Caco-2 (cell line): ENCODE measurements at regions not wholly inside any gene's neighbourhood (a gene's known extent, or its start where the extent isn't known, plus 50 kb on each side); places are given as distances from the start of the nearest gene placed in this dataset.

Source experiments
- BruUV-seq: library from RNA; stranded (reverse); fragments of 400-500 nt; replicated peaks from 2 replicates; lab custom pipeline; 2021; lab: Mats Ljungman, UMichigan
- CTCF ChIA-PET: fragments of 300-600 bp; sonication (Branson Sonifier 250); formaldehyde crosslinking; loops from one replicate; lab custom pipeline; 2022; ENCODE audit warnings: antibody characterized with exemption; lab: Charles Lee
- POLR2A ChIA-PET: fragments of 300-600 bp; sonication (Branson Sonifier 250); formaldehyde crosslinking; loops from one replicate; lab custom pipeline; 2022; ENCODE audit warnings: antibody characterized with exemption; lab: Charles Lee
- DNase-seq, 2 experiments: peaks; one replicate each; pipeline versions ENCODE4 v3.0.0 to v3.0.0-alpha.2; 2020 to 2022
- H3K27me3 ChIP-seq: replicated peaks from 2 replicates; pipeline ENCODE4 v1.6.0; 2011; ENCODE audit warnings: low read length; ENCODE audit not compliant: control insufficient read depth, insufficient read depth
- H3K36me3 ChIP-seq: 2 replicates; pipeline ENCODE4 v1.5.1; 2011; ENCODE audit warnings: low read length; ENCODE audit not compliant: control insufficient read depth, insufficient read depth
- H3K4me1 ChIP-seq: fragments of 250-450 bp; sonication (Bioruptor Pico); 2 replicates; pipeline ENCODE4 v1.5.1; 2020; ENCODE audit warnings: mild to moderate bottlenecking
- H3K4me3 ChIP-seq: 2 replicates; pipeline ENCODE4 v1.5.1; 2011; ENCODE audit warnings: low read depth, mild to moderate bottlenecking, control low read depth, low read length
- H3K9me3 ChIP-seq: fragments of 250-450 bp; sonication (Bioruptor Pico); 2 replicates; pipeline ENCODE4 v1.5.1; 2020; ENCODE audit warnings: mild to moderate bottlenecking, moderate library complexity
- H3K27ac Mint-ChIP-seq: one replicate; pipeline ENCODE4 v1.8.0; 2022; ENCODE audit warnings: mixed read lengths; ENCODE audit not compliant: unreplicated experiment
- H3K27me3 Mint-ChIP-seq: one replicate; pipeline ENCODE4 v1.8.0; 2022; ENCODE audit warnings: mixed read lengths; ENCODE audit not compliant: insufficient read depth, unreplicated experiment
- H3K36me3 Mint-ChIP-seq: one replicate; pipeline ENCODE4 v1.8.0; 2022; ENCODE audit warnings: mild to moderate bottlenecking, mixed read lengths; ENCODE audit not compliant: insufficient read depth, unreplicated experiment
- H3K4me1 Mint-ChIP-seq: one replicate; pipeline ENCODE4 v1.8.0; 2022; ENCODE audit warnings: low read depth, mixed read lengths; ENCODE audit not compliant: unreplicated experiment
- H3K4me3 Mint-ChIP-seq: one replicate; pipeline ENCODE4 v1.8.0; 2022; ENCODE audit warnings: mild to moderate bottlenecking, moderate library complexity, mixed read lengths; ENCODE audit not compliant: unreplicated experiment
- H3K9me3 Mint-ChIP-seq: one replicate; pipeline ENCODE4 v1.8.0; 2022; ENCODE audit warnings: mixed read lengths; ENCODE audit not compliant: unreplicated experiment
- intact Hi-C: fragments of 100-400 bp; cut with micrococcal nuclease; formaldehyde crosslinking; loops from one replicate; pipeline ENCODE4 v1.10.0; 2022; ENCODE audit not compliant: unreplicated experiment
- TF ChIP-seq, protein P1 (sequence below), 2 experiments: fragments of 200-600 bp in 1 of 2; IDR thresholded peaks; 1 replicate in 1 of 2; 2 replicates in 1 of 2; pipeline versions ENCODE4 v1.5.1 to v1.8.0; 2011 to 2022; ENCODE audit warnings: antibody characterized with exemption in 1 of 2, control low read depth in 1 of 2, inconsistent platforms in 1 of 2, low read depth in 1 of 2, low read length in 1 of 2, mild to moderate bottlenecking in 1 of 2, moderate library complexity in 1 of 2; ENCODE audit not compliant: insufficient read depth in 1 of 2, severe bottlenecking in 1 of 2, unreplicated experiment in 1 of 2

DNA sequence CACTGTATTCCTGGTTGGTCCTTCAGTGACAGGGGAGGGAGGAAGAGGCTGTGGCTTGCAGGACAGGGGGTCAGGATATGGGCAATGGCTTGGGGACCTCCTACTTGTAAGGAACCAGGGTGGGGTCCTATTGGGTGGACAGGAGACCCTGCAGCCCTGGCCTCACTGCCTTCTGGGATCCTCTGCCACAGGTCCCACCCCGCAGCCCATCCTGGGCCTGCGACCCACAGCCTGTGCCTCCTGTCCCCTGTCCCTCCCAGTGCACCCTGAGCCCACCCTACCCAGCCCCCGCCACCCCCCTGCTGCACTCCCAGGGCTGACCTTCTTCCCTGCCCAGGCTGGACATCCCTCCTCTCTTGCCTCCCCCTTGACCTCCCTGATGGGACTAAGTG lies 58.7 kb upstream of the MYL10 start:
- POLR2A ChIA-PET: no interaction called here
- H3K9me3 Mint-ChIP-seq: no peaks in the 10 kb centered on the region
- Histone ChIP-seq H3K4me1 (peaks cover 19% of the 10 kb centered on the region), H3K9me3 (no peaks in the 10 kb centered on the region), H3K36me3 (no peaks in the 10 kb centered on the region), H3K27me3 (no peaks in the 10 kb centered on the region), H3K4me3 (no peak overlapping the region)
- CTCF ChIA-PET: no interaction called here
- H3K27ac Mint-ChIP-seq: no peak overlapping the region
- TF ChIP-seq, protein P1, sequence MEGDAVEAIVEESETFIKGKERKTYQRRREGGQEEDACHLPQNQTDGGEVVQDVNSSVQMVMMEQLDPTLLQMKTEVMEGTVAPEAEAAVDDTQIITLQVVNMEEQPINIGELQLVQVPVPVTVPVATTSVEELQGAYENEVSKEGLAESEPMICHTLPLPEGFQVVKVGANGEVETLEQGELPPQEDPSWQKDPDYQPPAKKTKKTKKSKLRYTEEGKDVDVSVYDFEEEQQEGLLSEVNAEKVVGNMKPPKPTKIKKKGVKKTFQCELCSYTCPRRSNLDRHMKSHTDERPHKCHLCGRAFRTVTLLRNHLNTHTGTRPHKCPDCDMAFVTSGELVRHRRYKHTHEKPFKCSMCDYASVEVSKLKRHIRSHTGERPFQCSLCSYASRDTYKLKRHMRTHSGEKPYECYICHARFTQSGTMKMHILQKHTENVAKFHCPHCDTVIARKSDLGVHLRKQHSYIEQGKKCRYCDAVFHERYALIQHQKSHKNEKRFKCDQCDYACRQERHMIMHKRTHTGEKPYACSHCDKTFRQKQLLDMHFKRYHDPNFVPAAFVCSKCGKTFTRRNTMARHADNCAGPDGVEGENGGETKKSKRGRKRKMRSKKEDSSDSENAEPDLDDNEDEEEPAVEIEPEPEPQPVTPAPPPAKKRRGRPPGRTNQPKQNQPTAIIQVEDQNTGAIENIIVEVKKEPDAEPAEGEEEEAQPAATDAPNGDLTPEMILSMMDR (IDR thresholded peaks at IDR 0.05; ENCODE audit: insufficient read depth in 1 of 2, low read depth in 1 of 2, low read length in 1 of 2, severe bottlenecking in 1 of 2, unreplicated experiment in 1 of 2): no peak
- no peaks in the 10 kb centered on the region for H3K36me3 Mint-ChIP-seq
- no peak for DNase-seq
- intact Hi-C loops: loop anchor here (1.0 to 5.0 kb wide), 5 partner anchors 85 to 585 kb away; no protein-coding TSS in a partner anchor
- H3K27me3 Mint-ChIP-seq: no peaks in the 10 kb centered on the region
- no peak overlapping the region for H3K4me3 Mint-ChIP-seq
- peaks cover 13% of the 10 kb centered on the region for H3K4me1 Mint-ChIP-seq
- BruUV-seq: no TSS peak

DNA sequence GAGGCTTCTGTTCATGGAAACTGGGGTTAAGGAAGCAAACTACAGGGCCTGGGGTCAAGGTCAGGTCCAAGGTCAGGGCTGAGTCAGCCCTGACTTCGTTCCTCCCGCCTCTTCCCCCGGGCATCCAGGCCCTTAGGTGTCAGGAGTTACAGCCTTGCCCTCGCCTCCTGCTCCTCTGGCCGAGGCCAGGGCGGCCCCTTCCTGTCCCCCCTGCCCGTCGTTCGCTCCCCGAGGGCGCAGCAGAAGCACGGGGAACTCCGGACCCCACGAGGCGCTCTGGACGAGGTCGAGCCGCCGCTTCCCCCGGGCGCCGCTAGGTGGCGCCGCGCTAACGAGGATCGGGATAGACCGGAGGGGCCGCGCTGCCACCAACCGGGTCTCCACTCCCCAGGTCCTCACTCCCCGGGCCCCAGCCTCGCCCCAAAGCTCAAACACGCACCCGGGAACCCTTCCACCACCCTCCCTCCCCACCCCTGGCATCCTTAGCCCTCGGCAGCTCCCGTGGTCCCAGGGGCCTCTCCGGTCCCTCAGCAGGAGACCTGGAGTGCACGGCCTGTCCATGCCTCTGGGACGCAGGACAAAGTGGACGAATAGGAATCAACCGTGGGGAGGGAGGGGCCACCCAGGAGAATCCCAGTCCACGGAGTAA lies 59.2 kb upstream of the MYL10 start:
- intact Hi-C loops: loop anchor here (1.0 to 5.0 kb wide), 5 partner anchors 86 to 584 kb away; no protein-coding TSS in a partner anchor
- no peaks in the 10 kb centered on the region for H3K27me3 ChIP-seq
- CTCF ChIA-PET: no interaction called here
- Mint-ChIP-seq H3K27ac (no peak overlapping the region), H3K9me3 (no peaks in the 10 kb centered on the region), H3K27me3 (no peaks in the 10 kb centered on the region), H3K4me1 (peaks cover 13% of the 10 kb centered on the region), H3K4me3 (no peak overlapping the region), H3K36me3 (no peaks in the 10 kb centered on the region)
- peak; percentile 80 to 91 for DNase-seq
- no peaks in the 10 kb centered on the region for H3K9me3 ChIP-seq
- H3K36me3 ChIP-seq: no peaks in the 10 kb centered on the region
- TF ChIP-seq, protein P1 (IDR thresholded peaks at IDR 0.05; ENCODE audit: insufficient read depth in 1 of 2, low read depth in 1 of 2, low read length in 1 of 2, severe bottlenecking in 1 of 2, unreplicated experiment in 1 of 2): peak; percentile 93 to 94
- peaks cover 19% of the 10 kb centered on the region for H3K4me1 ChIP-seq
- POLR2A ChIA-PET: no interaction called here
- BruUV-seq: no TSS peak
- peak overlapping the region; percentile 42 for H3K4me3 ChIP-seq

DNA sequence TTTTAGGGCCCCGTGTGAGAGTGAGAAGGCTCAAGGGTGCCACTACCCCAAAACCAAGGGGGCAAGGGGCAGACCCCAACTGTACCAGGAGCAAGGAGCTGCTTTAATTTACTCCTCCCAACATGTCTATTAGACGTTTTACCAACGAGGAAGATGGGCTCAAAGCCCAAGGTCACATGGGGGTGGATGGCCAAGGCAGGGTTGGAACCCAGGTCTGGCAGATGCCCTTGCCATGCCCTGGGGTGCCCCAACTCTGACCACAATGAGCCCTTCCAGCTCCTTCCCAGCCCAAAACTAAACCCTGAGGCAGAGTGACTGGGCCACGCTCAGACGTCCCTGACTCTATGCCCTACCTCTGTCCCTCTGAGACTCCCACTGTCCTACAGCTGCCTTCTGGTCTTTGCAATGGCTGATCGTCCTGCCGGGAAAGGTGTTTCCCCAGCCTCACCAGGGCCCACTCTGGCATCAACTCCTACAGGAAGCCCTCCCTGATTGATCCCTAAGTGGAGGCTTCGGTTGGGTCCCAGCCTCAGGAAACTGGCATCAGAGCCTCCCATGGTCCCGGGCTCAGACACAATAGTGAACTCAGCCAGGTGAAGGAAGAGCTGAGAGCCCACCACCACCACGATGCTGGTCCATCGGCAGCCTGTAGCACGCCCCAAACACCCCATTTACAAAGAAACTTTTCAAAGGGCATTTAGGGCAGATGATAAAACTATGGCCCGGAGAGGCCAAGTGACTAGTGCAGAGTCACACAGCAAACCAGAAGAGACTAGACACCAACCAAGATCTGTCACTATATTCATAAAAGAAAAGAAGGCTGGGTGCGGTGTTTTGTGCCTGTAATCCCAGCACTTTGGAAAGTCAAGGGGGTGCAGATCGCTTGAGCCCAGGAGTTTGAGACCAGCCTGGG lies 60.2 kb upstream of the MYL10 start:
- peaks cover 13% of the 10 kb centered on the region for H3K4me1 Mint-ChIP-seq
- H3K4me3 ChIP-seq: no peak overlapping the region
- no peak for DNase-seq
- H3K9me3 ChIP-seq: no peaks in the 10 kb centered on the region
- POLR2A ChIA-PET: no interaction called here
- H3K4me1 ChIP-seq: peaks cover 19% of the 10 kb centered on the region
- intact Hi-C loops: loop anchor here (1.0 to 5.0 kb wide), 5 partner anchors 87 to 583 kb away; no protein-coding TSS in a partner anchor
- BruUV-seq: no TSS peak
- H3K27me3 ChIP-seq: no peaks in the 10 kb centered on the region
- no peaks in the 10 kb centered on the region for H3K36me3 ChIP-seq
- H3K27me3 Mint-ChIP-seq: no peaks in the 10 kb centered on the region
- H3K36me3 Mint-ChIP-seq: no peaks in the 10 kb centered on the region
- CTCF ChIA-PET: no interaction called here
- TF ChIP-seq, protein P1 (IDR thresholded peaks at IDR 0.05; ENCODE audit: insufficient read depth in 1 of 2, low read depth in 1 of 2, low read length in 1 of 2, severe bottlenecking in 1 of 2, unreplicated experiment in 1 of 2): no peak
- no peak overlapping the region for H3K27ac Mint-ChIP-seq
- H3K4me3 Mint-ChIP-seq: no peak overlapping the region
- no peaks in the 10 kb centered on the region for H3K9me3 Mint-ChIP-seq
